C4-2B (cell line): ENCODE measurements at regions not wholly inside any gene's neighbourhood (a gene's known extent, or its start where the extent isn't known, plus 50 kb on each side); places are given as distances from the start of the nearest gene placed in this dataset.

Source experiments
- H3K27ac ChIP-seq: fragments of 450-650 bp; 2 replicates; pipeline ENCODE4 v1.5.1; 2017
- CTCF ChIP-seq: fragments of 450-650 bp; conservative IDR thresholded peaks from 2 replicates; pipeline ENCODE4 v1.5.1; 2017; ENCODE audit warnings: mild to moderate bottlenecking
- ZFX ChIP-seq: fragments of 450-650 bp; IDR thresholded peaks from 2 replicates; pipeline ENCODE4 v1.6.1; 2017

- no peak for TF ChIP-seq ZFX
- no peak overlapping the region for H3K27ac ChIP-seq
Measured at GRCh38 chr1:199338760-199339159, 688.8 kb upstream of the NR5A2 start.

- TF ChIP-seq CTCF, result no peak
- TF ChIP-seq ZFX, result no peak
- no peak overlapping the region for H3K27ac ChIP-seq
Measured at GRCh38 chr1:199352351-199352750, 675.2 kb upstream of the NR5A2 start.

GRCh38 chr1:199353906-199354305 is 673.6 kb upstream of the NR5A2 start:
- TF ChIP-seq ZFX, result no peak
- no peak for TF ChIP-seq CTCF
- no peak overlapping the region for H3K27ac ChIP-seq

GRCh38 chr1:199356561-199356960 is 670.9 kb upstream of the NR5A2 start:
- no peak overlapping the region for H3K27ac ChIP-seq

GRCh38 chr1:199357599-199357998 is 669.9 kb upstream of the NR5A2 start:
- no peak overlapping the region for H3K27ac ChIP-seq
- TF ChIP-seq CTCF (no peak), ZFX (no peak)

More at GRCh38 chr1:199356561-199356960, 670.9 kb upstream of the NR5A2 start:
- TF ChIP-seq CTCF (no peak), ZFX (no peak)

- H3K27ac ChIP-seq, result no peak overlapping the region
- TF ChIP-seq ZFX (no peak), CTCF (no peak)
Measured at GRCh38 chr1:199362996-199363395, 664.5 kb upstream of the NR5A2 start.

GRCh38 chr1:199373139-199373538 is 654.4 kb upstream of the NR5A2 start:
- TF ChIP-seq ZFX (no peak), CTCF (no peak)
- no peak overlapping the region for H3K27ac ChIP-seq

- no peak overlapping the region for H3K27ac ChIP-seq
- TF ChIP-seq ZFX, result no peak
- no peak for TF ChIP-seq CTCF
Measured at GRCh38 chr1:199377211-199377610, 650.3 kb upstream of the NR5A2 start.
